NT2/D1 (cell line): ENCODE measurements at regions not wholly inside any gene's neighbourhood (a gene's known extent, or its start where the extent isn't known, plus 50 kb on each side); places are given as distances from the start of the nearest gene placed in this dataset.

Source experiments
- SUZ12 ChIP-seq: IDR thresholded peaks from 2 replicates; pipeline ENCODE4 v1.6.1; 2011; ENCODE audit not compliant: insufficient read length, insufficient read depth; ENCODE audit errors: extremely low read depth
- ZNF274 ChIP-seq: IDR thresholded peaks from 2 replicates; pipeline ENCODE4 v1.6.1; 2011; ENCODE audit warnings: mild to moderate bottlenecking, low read depth, low read length

GRCh38 chr10:130557181-130557845, 421.1 kb downstream of the GLRX3 start:
- no peak for TF ChIP-seq SUZ12
- no peak for TF ChIP-seq ZNF274
